Adrenal gland (tissue), 5 donors: ENCODE measurements at regions not wholly inside any gene's neighbourhood (a gene's known extent, or its start where the extent isn't known, plus 50 kb on each side); places are given as distances from the start of the nearest gene placed in this dataset.

Experiments used
- POLR2A ChIP-seq, 2 donors: fragments of 450-650 bp; IDR thresholded peaks; one replicate each; pipeline ENCODE4 v1.6.1; 2017; ENCODE audit warnings: antibody characterized with exemption in 2 of 2, mild to moderate bottlenecking in 2 of 2, moderate library complexity in 1 of 2
- TF ChIP-seq, protein P1 (sequence below), 6 experiments: fragments of 450-650 bp in 4 of 6; fragments of 200-600 bp in 2 of 6; sonication (generic) in 1 of 6; IDR thresholded peaks; 1 replicate in 5 of 6; 2 replicates in 1 of 6; pipeline versions ENCODE4 v1.5.1 to v1.8.0; 2016 to 2021; ENCODE audit warnings: antibody characterized with exemption in 6 of 6, mild to moderate bottlenecking in 2 of 6, moderate library complexity in 1 of 6
- donor health status: DM: no; HTN: no; CAD: no.

- TF ChIP-seq, protein P1, sequence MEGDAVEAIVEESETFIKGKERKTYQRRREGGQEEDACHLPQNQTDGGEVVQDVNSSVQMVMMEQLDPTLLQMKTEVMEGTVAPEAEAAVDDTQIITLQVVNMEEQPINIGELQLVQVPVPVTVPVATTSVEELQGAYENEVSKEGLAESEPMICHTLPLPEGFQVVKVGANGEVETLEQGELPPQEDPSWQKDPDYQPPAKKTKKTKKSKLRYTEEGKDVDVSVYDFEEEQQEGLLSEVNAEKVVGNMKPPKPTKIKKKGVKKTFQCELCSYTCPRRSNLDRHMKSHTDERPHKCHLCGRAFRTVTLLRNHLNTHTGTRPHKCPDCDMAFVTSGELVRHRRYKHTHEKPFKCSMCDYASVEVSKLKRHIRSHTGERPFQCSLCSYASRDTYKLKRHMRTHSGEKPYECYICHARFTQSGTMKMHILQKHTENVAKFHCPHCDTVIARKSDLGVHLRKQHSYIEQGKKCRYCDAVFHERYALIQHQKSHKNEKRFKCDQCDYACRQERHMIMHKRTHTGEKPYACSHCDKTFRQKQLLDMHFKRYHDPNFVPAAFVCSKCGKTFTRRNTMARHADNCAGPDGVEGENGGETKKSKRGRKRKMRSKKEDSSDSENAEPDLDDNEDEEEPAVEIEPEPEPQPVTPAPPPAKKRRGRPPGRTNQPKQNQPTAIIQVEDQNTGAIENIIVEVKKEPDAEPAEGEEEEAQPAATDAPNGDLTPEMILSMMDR (IDR thresholded peaks at IDR 0.05) = no peak
- no peak for TF ChIP-seq POLR2A (IDR thresholded peaks at IDR 0.05)
Measured at GRCh38 chr17:79427621-79428539, 183.0 kb downstream of the RBFOX3 start.
